ENCODE measurements at regions not wholly inside any gene's neighbourhood (a gene's known extent, or its start where the extent isn't known, plus 50 kb on each side); places are given as distances from the start of the nearest gene placed in this dataset.
"Not testable (repeated sequence)": the region's sequence is repeated elsewhere in the genome, so short reads cannot be mapped to it uniquely, and the experiment has no call there.

DNA sequence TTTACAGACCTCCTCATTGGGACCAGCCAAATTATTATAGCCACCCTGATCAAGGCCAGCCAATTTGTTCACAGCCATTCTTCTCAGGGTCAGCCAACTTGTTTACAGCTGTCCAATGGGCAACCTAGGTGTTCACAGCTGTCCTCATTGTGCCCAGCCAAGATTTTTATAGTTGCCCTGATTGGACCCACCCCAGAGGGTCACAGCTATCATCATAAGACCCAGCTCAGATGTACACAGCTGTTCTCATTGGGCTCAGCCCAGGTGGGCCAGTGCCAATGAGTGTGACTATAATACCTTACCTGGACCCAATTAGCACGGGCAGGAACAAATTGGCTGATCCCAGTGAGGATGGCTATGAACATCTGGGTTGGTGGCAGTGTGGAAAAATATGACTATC is 1151.8 kb downstream of the UQCRFS1 start:
- Mint-ChIP-seq H3K27ac (ENCODE audit: unreplicated experiment) (no peak overlapping the region), H3K9me3 (ENCODE audit: unreplicated experiment) (no peaks in the 10 kb centered on the region), H3K4me1 (ENCODE audit: unreplicated experiment) (peaks cover 25% of the 10 kb centered on the region), H3K4me3 (ENCODE audit: unreplicated experiment) (no peak overlapping the region), H3K27me3 (ENCODE audit: unreplicated experiment) (peaks cover 2% of the 10 kb centered on the region), H3K36me3 (ENCODE audit: low read depth, unreplicated experiment) (no peaks in the 10 kb centered on the region)
- TF ChIP-seq CTCF (IDR thresholded peaks at IDR 0.05; ENCODE audit: unreplicated experiment): no peak
- no peak for DNase-seq (ENCODE audit: low spot score)

GRCh38 chr19:28057026-28057425 is 1155.9 kb downstream of the UQCRFS1 start:
- H3K27me3 Mint-ChIP-seq (ENCODE audit: unreplicated experiment); H3K4me3 Mint-ChIP-seq (ENCODE audit: unreplicated experiment); DNase-seq (ENCODE audit: low spot score); H3K36me3 Mint-ChIP-seq (ENCODE audit: low read depth, unreplicated experiment); H3K27ac Mint-ChIP-seq (ENCODE audit: unreplicated experiment); H3K9me3 Mint-ChIP-seq (ENCODE audit: unreplicated experiment): not testable (repeated sequence)
- H3K4me1 Mint-ChIP-seq (ENCODE audit: unreplicated experiment): peaks cover 18% of the 10 kb centered on the region

- peaks cover 18% of the 10 kb centered on the region for H3K4me1 Mint-ChIP-seq (ENCODE audit: unreplicated experiment)
- TF ChIP-seq CTCF (IDR thresholded peaks at IDR 0.05; ENCODE audit: unreplicated experiment): no peak
- H3K4me3 Mint-ChIP-seq (ENCODE audit: unreplicated experiment): no peak overlapping the region
- no peak overlapping the region for H3K27ac Mint-ChIP-seq (ENCODE audit: unreplicated experiment)
- DNase-seq (ENCODE audit: low spot score): no peak
- no peaks in the 10 kb centered on the region for H3K27me3 Mint-ChIP-seq (ENCODE audit: unreplicated experiment)
- H3K9me3 Mint-ChIP-seq (ENCODE audit: unreplicated experiment): no peaks in the 10 kb centered on the region
- H3K36me3 Mint-ChIP-seq (ENCODE audit: low read depth, unreplicated experiment): no peaks in the 10 kb centered on the region
Measured at GRCh38 chr19:28051047-28051446, 1161.9 kb downstream of the UQCRFS1 start.

- Mint-ChIP-seq H3K4me3 (ENCODE audit: unreplicated experiment) (no peak overlapping the region), H3K9me3 (ENCODE audit: unreplicated experiment) (no peaks in the 10 kb centered on the region), H3K4me1 (ENCODE audit: unreplicated experiment) (peaks cover 8% of the 10 kb centered on the region), H3K27ac (ENCODE audit: unreplicated experiment) (no peak overlapping the region), H3K27me3 (ENCODE audit: unreplicated experiment) (no peaks in the 10 kb centered on the region), H3K36me3 (ENCODE audit: low read depth, unreplicated experiment) (no peaks in the 10 kb centered on the region)
- no peak for DNase-seq (ENCODE audit: low spot score)
- TF ChIP-seq CTCF (IDR thresholded peaks at IDR 0.05; ENCODE audit: unreplicated experiment): no peak
Measured at GRCh38 chr19:28049875-28050274, 1163.1 kb downstream of the UQCRFS1 start.

- no peak for TF ChIP-seq CTCF (IDR thresholded peaks at IDR 0.05; ENCODE audit: unreplicated experiment)
- Mint-ChIP-seq H3K27me3 (ENCODE audit: unreplicated experiment) (peaks cover 2% of the 10 kb centered on the region), H3K4me3 (ENCODE audit: unreplicated experiment) (no peak overlapping the region), H3K27ac (ENCODE audit: unreplicated experiment) (no peak overlapping the region), H3K4me1 (ENCODE audit: unreplicated experiment) (no peaks in the 10 kb centered on the region), H3K36me3 (ENCODE audit: low read depth, unreplicated experiment) (peaks cover 5% of the 10 kb centered on the region), H3K9me3 (ENCODE audit: unreplicated experiment) (no peaks in the 10 kb centered on the region)
- no peak for DNase-seq (ENCODE audit: low spot score)
Measured at GRCh38 chr19:28046932-28047331, 1166.0 kb downstream of the UQCRFS1 start.

DNA sequence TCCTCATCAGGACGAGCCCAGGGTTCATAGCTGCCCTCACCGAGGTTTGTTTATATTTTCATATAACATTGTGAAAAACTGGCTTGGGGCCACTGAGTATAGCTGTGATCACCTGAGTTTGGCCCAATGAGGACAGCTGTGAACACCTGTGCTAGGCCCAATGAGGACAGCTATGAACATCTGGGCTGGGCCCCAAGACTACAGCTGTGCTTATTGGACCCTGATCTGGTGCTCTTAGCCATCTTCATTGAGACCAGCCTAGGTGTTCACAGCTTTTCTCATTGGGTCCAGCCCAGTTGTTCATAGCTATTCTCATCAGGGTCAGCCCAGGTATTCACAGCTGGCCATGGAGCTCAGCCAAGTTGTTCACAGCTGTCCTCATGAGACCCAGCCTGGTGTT is 1167.3 kb downstream of the UQCRFS1 start:
- H3K36me3 Mint-ChIP-seq (ENCODE audit: low read depth, unreplicated experiment): peaks cover 5% of the 10 kb centered on the region
- DNase-seq (ENCODE audit: low spot score): no peak
- TF ChIP-seq CTCF (IDR thresholded peaks at IDR 0.05; ENCODE audit: unreplicated experiment): no peak
- no peaks in the 10 kb centered on the region for H3K4me1 Mint-ChIP-seq (ENCODE audit: unreplicated experiment)
- no peaks in the 10 kb centered on the region for H3K9me3 Mint-ChIP-seq (ENCODE audit: unreplicated experiment)
- H3K27ac Mint-ChIP-seq (ENCODE audit: unreplicated experiment): no peak overlapping the region
- no peak overlapping the region for H3K4me3 Mint-ChIP-seq (ENCODE audit: unreplicated experiment)
- peaks cover 2% of the 10 kb centered on the region for H3K27me3 Mint-ChIP-seq (ENCODE audit: unreplicated experiment)
